Liver (tissue), 2 donors: ENCODE measurements at regions not wholly inside any gene's neighbourhood (a gene's known extent, or its start where the extent isn't known, plus 50 kb on each side); places are given as distances from the start of the nearest gene placed in this dataset.

ENCODE experiments used
- REST ChIP-seq: IDR thresholded peaks from 2 replicates; pipeline ENCODE4 v1.6.1; 2016; ENCODE audit warnings: antibody characterized with exemption, mild to moderate bottlenecking
- TF ChIP-seq, protein P1 (sequence below): fragments of 150-350 bp; IDR thresholded peaks from 2 replicates; pipeline ENCODE4 v1.5.1; 2017; ENCODE audit warnings: improper control_type of control experiment, low read depth, low read length; ENCODE audit not compliant: missing input control
- donor health status: healthy.

DNA sequence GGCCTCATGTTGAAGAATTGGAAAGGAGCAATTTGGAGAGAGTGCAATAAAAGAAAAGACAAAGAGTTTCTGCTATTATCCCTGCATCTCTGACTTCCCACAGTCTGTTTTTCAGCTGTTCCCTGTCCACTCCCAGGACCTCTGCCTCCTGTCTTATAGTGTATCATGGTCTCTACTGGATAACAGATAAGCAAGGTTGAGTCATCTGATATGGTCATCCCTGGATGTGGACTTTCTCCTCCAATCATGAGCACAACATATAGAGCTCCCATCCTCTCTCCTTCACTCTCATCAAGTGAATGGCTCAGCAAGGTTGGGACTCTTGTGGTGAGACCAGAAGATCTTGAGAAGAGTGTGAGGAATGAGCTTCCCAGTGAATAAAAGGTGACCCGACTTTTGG, 123.1 kb downstream of the PLCE1 start:
- TF ChIP-seq, protein P1, sequence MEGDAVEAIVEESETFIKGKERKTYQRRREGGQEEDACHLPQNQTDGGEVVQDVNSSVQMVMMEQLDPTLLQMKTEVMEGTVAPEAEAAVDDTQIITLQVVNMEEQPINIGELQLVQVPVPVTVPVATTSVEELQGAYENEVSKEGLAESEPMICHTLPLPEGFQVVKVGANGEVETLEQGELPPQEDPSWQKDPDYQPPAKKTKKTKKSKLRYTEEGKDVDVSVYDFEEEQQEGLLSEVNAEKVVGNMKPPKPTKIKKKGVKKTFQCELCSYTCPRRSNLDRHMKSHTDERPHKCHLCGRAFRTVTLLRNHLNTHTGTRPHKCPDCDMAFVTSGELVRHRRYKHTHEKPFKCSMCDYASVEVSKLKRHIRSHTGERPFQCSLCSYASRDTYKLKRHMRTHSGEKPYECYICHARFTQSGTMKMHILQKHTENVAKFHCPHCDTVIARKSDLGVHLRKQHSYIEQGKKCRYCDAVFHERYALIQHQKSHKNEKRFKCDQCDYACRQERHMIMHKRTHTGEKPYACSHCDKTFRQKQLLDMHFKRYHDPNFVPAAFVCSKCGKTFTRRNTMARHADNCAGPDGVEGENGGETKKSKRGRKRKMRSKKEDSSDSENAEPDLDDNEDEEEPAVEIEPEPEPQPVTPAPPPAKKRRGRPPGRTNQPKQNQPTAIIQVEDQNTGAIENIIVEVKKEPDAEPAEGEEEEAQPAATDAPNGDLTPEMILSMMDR = no peak
- TF ChIP-seq REST = no peak
